Spleen (tissue), 7 donors: ENCODE measurements at regions not wholly inside any gene's neighbourhood (a gene's known extent, or its start where the extent isn't known, plus 50 kb on each side); places are given as distances from the start of the nearest gene placed in this dataset.

Experiments used
- CTCF ChIP-seq, 11 experiments: fragments of 200-600 bp in 7 of 11; fragments of 450-650 bp in 4 of 11; sonication (generic) in 4 of 11; IDR thresholded peaks in 8 of 11; conservative IDR thresholded peaks in 3 of 11; 1 replicate in 7 of 11; 2 replicates in 4 of 11; pipeline versions ENCODE4 v1.4.0 to v1.8.0; 2016 to 2021; ENCODE audit warnings: antibody characterized with exemption in 11 of 11, inconsistent platforms in 4 of 11, mild to moderate bottlenecking in 1 of 11
- POLR2A ChIP-seq, 3 donors: fragments of 450-650 bp; IDR thresholded peaks; one replicate each; pipeline ENCODE4 v1.5.1; 2017; ENCODE audit warnings: antibody characterized with exemption in 3 of 3, mild to moderate bottlenecking in 1 of 3
- POLR2AphosphoS5 ChIP-seq, 3 donors: sonication (generic); formaldehyde crosslinking; IDR thresholded peaks; one replicate each; pipeline ENCODE4 v1.5.1; 2017; ENCODE audit warnings: antibody characterized with exemption in 3 of 3
- donor health status: DM: no; HTN: no; CAD: no; lungs with moderate emphysema.
- donor health status: DM: no; HTN: no; CAD: no.
- donor health status: DM: no; HTN: no; CAD: no.

GRCh38 chr6:135642912-135643311 lies 145.4 kb upstream of the AHI1 start:
- TF ChIP-seq CTCF (IDR thresholded peaks at IDR 0.05 in 8 of 11, conservative IDR thresholded peaks at IDR 0.05 in 3 of 11) (no peak), POLR2A (IDR thresholded peaks at IDR 0.05) (no peak), POLR2AphosphoS5 (IDR thresholded peaks at IDR 0.05) (no peak)
